ENCODE measurements at regions not wholly inside any gene's neighbourhood (a gene's known extent, or its start where the extent isn't known, plus 50 kb on each side); places are given as distances from the start of the nearest gene placed in this dataset.
"Not testable (repeated sequence)": the region's sequence is repeated elsewhere in the genome, so short reads cannot be mapped to it uniquely, and the experiment has no call there.

- DNase-seq: no peak
Measured at GRCh38 chr9:115756736-115757135, 396.9 kb upstream of the PAPPA start.

- DNase-seq: no peak
Measured at GRCh38 chr9:115757461-115757860, 396.1 kb upstream of the PAPPA start.

- no peak for DNase-seq
Measured at GRCh38 chr9:115758441-115758840, 395.1 kb upstream of the PAPPA start.

GRCh38 chr9:115759426-115759825, 394.2 kb upstream of the PAPPA start:
- DNase-seq: no peak

- no peak for DNase-seq
Measured at GRCh38 chr9:115764645-115765044, 388.9 kb upstream of the PAPPA start.

GRCh38 chr9:115765060-115765459, 388.5 kb upstream of the PAPPA start:
- no peak for DNase-seq

- DNase-seq: no peak
Measured at GRCh38 chr9:115766370-115766955, 387.1 kb upstream of the PAPPA start.

- DNase-seq: no peak
Measured at GRCh38 chr9:115770521-115770920, 383.1 kb upstream of the PAPPA start.

- DNase-seq: no peak
Measured at GRCh38 chr9:115775659-115776058, 377.9 kb upstream of the PAPPA start.

GRCh38 chr9:115777610-115778009, 376.0 kb upstream of the PAPPA start:
- no peak for DNase-seq

GRCh38 chr9:115781070-115781736, 372.4 kb upstream of the PAPPA start:
- DNase-seq: no peak

GRCh38 chr9:115786321-115786720, 367.3 kb upstream of the PAPPA start:
- no peak for DNase-seq

- DNase-seq: no peak
Measured at GRCh38 chr9:115790520-115790919, 363.1 kb upstream of the PAPPA start.

GRCh38 chr9:115794921-115795475, 358.6 kb upstream of the PAPPA start:
- DNase-seq: no peak

GRCh38 chr9:115799734-115800133, 353.9 kb upstream of the PAPPA start:
- DNase-seq: no peak

- no peak for DNase-seq
Measured at GRCh38 chr9:115804206-115804605, 349.4 kb upstream of the PAPPA start.

- DNase-seq: no peak
Measured at GRCh38 chr9:115808108-115808507, 345.5 kb upstream of the PAPPA start.

- no peak for DNase-seq
Measured at GRCh38 chr9:115808695-115809094, 344.9 kb upstream of the PAPPA start.

GRCh38 chr9:115810166-115810565, 343.4 kb upstream of the PAPPA start:
- no peak for DNase-seq

GRCh38 chr9:115814081-115814480, 339.5 kb upstream of the PAPPA start:
- DNase-seq: no peak

GRCh38 chr9:115815786-115816185, 337.8 kb upstream of the PAPPA start:
- DNase-seq: no peak

GRCh38 chr9:115818651-115819050, 334.9 kb upstream of the PAPPA start:
- DNase-seq: not testable (repeated sequence)

- DNase-seq: no peak
Measured at GRCh38 chr9:115832031-115832430, 321.6 kb upstream of the PAPPA start.

GRCh38 chr9:115837618-115838017, 316.0 kb upstream of the PAPPA start:
- no peak for DNase-seq

GRCh38 chr9:115838417-115838816, 315.2 kb upstream of the PAPPA start:
- no peak for DNase-seq
